GM12892 (cell line): ENCODE measurements at regions not wholly inside any gene's neighbourhood (a gene's known extent, or its start where the extent isn't known, plus 50 kb on each side); places are given as distances from the start of the nearest gene placed in this dataset.

ENCODE experiments used
- POLR2A ChIP-seq: IDR thresholded peaks from 2 replicates; pipeline ENCODE4 v1.6.1; 2011; ENCODE audit warnings: low read depth, low read length, control low read depth
- POLR2AphosphoS5 ChIP-seq: IDR thresholded peaks from 2 replicates; pipeline ENCODE4 v1.6.1; 2011; ENCODE audit warnings: low read depth, low read length, control low read depth

DNA sequence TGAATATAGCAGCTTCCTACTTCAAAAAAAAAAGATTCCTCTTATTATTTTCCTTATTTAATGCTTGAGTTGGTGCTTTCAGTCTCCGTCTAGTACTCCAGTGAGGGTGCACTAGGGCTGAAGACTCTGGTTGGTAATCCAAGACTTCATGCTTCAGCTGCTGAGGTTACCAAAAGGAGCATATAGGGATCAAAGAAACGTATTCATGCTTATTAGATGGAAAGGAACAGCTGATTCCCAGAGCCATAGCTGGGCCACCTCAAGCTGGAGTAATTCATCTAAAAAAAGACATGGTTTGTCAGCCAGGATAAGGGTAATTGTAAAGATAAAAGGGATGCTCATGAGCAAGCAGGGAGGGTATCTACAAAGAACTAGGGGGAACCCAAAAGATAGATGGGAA is 131.7 kb upstream of the FAM47B start:
- TF ChIP-seq POLR2A = no peak
- TF ChIP-seq POLR2AphosphoS5 = no peak
